ENCODE measurements at regions not wholly inside any gene's neighbourhood (a gene's known extent, or its start where the extent isn't known, plus 50 kb on each side); places are given as distances from the start of the nearest gene placed in this dataset.

- TF ChIP-seq, protein P1, sequence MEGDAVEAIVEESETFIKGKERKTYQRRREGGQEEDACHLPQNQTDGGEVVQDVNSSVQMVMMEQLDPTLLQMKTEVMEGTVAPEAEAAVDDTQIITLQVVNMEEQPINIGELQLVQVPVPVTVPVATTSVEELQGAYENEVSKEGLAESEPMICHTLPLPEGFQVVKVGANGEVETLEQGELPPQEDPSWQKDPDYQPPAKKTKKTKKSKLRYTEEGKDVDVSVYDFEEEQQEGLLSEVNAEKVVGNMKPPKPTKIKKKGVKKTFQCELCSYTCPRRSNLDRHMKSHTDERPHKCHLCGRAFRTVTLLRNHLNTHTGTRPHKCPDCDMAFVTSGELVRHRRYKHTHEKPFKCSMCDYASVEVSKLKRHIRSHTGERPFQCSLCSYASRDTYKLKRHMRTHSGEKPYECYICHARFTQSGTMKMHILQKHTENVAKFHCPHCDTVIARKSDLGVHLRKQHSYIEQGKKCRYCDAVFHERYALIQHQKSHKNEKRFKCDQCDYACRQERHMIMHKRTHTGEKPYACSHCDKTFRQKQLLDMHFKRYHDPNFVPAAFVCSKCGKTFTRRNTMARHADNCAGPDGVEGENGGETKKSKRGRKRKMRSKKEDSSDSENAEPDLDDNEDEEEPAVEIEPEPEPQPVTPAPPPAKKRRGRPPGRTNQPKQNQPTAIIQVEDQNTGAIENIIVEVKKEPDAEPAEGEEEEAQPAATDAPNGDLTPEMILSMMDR (IDR thresholded peaks at IDR 0.05) = no peak
- no peak for TF ChIP-seq POLR2A (IDR thresholded peaks at IDR 0.05)
Measured at GRCh38 chr1:199221371-199222150, 582.7 kb downstream of the PTPRC start.
